GM12878 (cell line): ENCODE measurements at regions not wholly inside any gene's neighbourhood (a gene's known extent, or its start where the extent isn't known, plus 50 kb on each side); places are given as distances from the start of the nearest gene placed in this dataset.

ENCODE experiments used
- ATAC-seq: fragments of 200-7000 bp; cut with Tn5 transposase; 3 replicates; pipeline ENCODE4 v1.9.1; 2020; ENCODE audit warnings: mild to moderate bottlenecking, moderate library complexity
- BruUV-seq: library from RNA; stranded (reverse); fragments of 400-500 nt; replicated peaks from 2 replicates; lab custom pipeline; 2021; lab: Mats Ljungman, UMichigan
- CTCF ChIA-PET: fragments of 300-600 bp; sonication (Branson Sonifier 250); formaldehyde crosslinking; extraction: SDS; loops from one replicate; lab custom pipeline; 2021; ENCODE audit warnings: inconsistent platforms; lab: Yijun Ruan, JAX
- POLR2A ChIA-PET: fragments of 350-600 bp; formaldehyde crosslinking; extraction: SDS; loops from one replicate; lab custom pipeline; 2021; ENCODE audit warnings: inconsistent platforms; lab: Charles Lee
- RAD21 ChIA-PET: fragments of 300-600 bp; sonication (Branson Sonifier 250); formaldehyde crosslinking; loops from one replicate; lab custom pipeline; 2023; ENCODE audit warnings: antibody characterized with exemption; ENCODE audit not compliant: unreplicated experiment; lab: Charles Lee
- SMC1A ChIA-PET: fragments of 300-600 bp; sonication (Branson Sonifier 250); formaldehyde crosslinking; loops from one replicate; lab custom pipeline; 2023; ENCODE audit not compliant: unreplicated experiment, uncharacterized antibody; lab: Charles Lee
- DNase-seq: peaks from one replicate; pipeline ENCODE4 v3.0.0-alpha.2; 2011; ENCODE audit warnings: low read depth, low spot score
- FAIRE-seq: peaks from 3 replicates; lab custom pipeline; 2011; peaks lifted over from hg19 to GRCh38; lab: Jason Lieb, UNC
- H2AFZ ChIP-seq: 2 replicates; pipeline ENCODE4 v1.6.0; 2011; ENCODE audit warnings: low read depth, low read length, control low read depth; ENCODE audit not compliant: control insufficient read depth
- H3K27ac ChIP-seq: 2 replicates; pipeline ENCODE4 v1.5.1; 2011; ENCODE audit warnings: control low read depth; ENCODE audit not compliant: control insufficient read depth, insufficient read depth
- H3K27me3 ChIP-seq, 2 experiments: replicated peaks in 1 of 2; 2 replicates each; pipeline versions ENCODE4 v1.6.0 to v1.6.1; 2011; ENCODE audit warnings: low read length in 1 of 2; ENCODE audit not compliant: control insufficient read depth in 2 of 2, insufficient read depth in 2 of 2
- H3K36me3 ChIP-seq, 2 experiments: 2 replicates each; pipeline ENCODE4 v1.5.1; 2011; ENCODE audit warnings: low read length in 1 of 2; ENCODE audit not compliant: control insufficient read depth in 2 of 2, insufficient read depth in 2 of 2
- H3K4me1 ChIP-seq: 2 replicates; pipeline ENCODE4 v1.6.1; 2011; ENCODE audit warnings: mild to moderate bottlenecking, low read length, moderate library complexity, mixed read lengths; ENCODE audit not compliant: control insufficient read depth, insufficient read depth
- H3K4me2 ChIP-seq: 2 replicates; pipeline ENCODE4 v1.6.0; 2011; ENCODE audit warnings: control low read depth; ENCODE audit not compliant: control insufficient read depth, insufficient read depth
- H3K4me3 ChIP-seq: fragments of 200-600 bp; sonication (generic); 2 replicates; pipeline ENCODE4 v1.5.1; 2016
- H3K79me2 ChIP-seq: 2 replicates; pipeline ENCODE4 v1.6.0; 2011; ENCODE audit warnings: low read length; ENCODE audit not compliant: control insufficient read depth, insufficient read depth
- H3K9ac ChIP-seq: 2 replicates; pipeline ENCODE4 v1.8.0; 2011; ENCODE audit warnings: low read length, control low read depth, mixed read lengths; ENCODE audit not compliant: control insufficient read depth, insufficient read depth
- H3K9me3 ChIP-seq: replicated peaks from 3 replicates; pipeline ENCODE4 v1.5.1; 2011; ENCODE audit warnings: mild to moderate bottlenecking, low read length; ENCODE audit not compliant: control insufficient read depth, insufficient read depth
- H4K20me1 ChIP-seq: 2 replicates; pipeline ENCODE4 v1.6.0; 2011; ENCODE audit not compliant: control insufficient read depth, insufficient read depth
- BRCA1 ChIP-seq: IDR thresholded peaks from 2 replicates; pipeline ENCODE4 v1.6.1; 2011; ENCODE audit warnings: low read depth, low read length, improper control_type of control experiment
- EP300 ChIP-seq, 2 experiments: fragments of 150-350 bp in 1 of 2; IDR thresholded peaks; 2 replicates each; pipeline ENCODE4 v1.6.1; 2011 to 2012; ENCODE audit warnings: low read depth in 2 of 2, low read length in 2 of 2, borderline replicate concordance in 1 of 2, improper control_type of control experiment in 1 of 2, inconsistent platforms in 1 of 2; ENCODE audit not compliant: control insufficient read depth in 1 of 2
- GABPA ChIP-seq: IDR thresholded peaks from 2 replicates; pipeline ENCODE4 v1.6.1; 2014; ENCODE audit warnings: antibody characterized with exemption, low read depth, mild to moderate bottlenecking, inconsistent platforms
- NRF1 ChIP-seq: conservative IDR thresholded peaks from 2 replicates; pipeline ENCODE4 v1.6.1; 2011; ENCODE audit warnings: mild to moderate bottlenecking, low read depth, low read length, improper control_type of control experiment
- RAD51 ChIP-seq: fragments of 450-650 bp; IDR thresholded peaks from 2 replicates; pipeline ENCODE4 v1.6.1; 2016; ENCODE audit warnings: moderate library complexity, mild to moderate bottlenecking, inconsistent platforms
- STAT3 ChIP-seq: IDR thresholded peaks from 2 replicates; pipeline ENCODE4 v1.6.1; 2011; ENCODE audit warnings: low read depth, low read length, improper control_type of control experiment
- TCF12 ChIP-seq: IDR thresholded peaks from 2 replicates; pipeline ENCODE4 v1.6.1; 2011; ENCODE audit warnings: low read depth, mild to moderate bottlenecking, low read length
- ZNF24 ChIP-seq: fragments of 450-650 bp; IDR thresholded peaks from 2 replicates; pipeline ENCODE4 v1.6.1; 2017; ENCODE audit warnings: antibody characterized with exemption, mild to moderate bottlenecking
- ZZZ3 ChIP-seq: IDR thresholded peaks from 2 replicates; pipeline ENCODE4 v1.6.1; 2011; ENCODE audit warnings: low read depth; ENCODE audit not compliant: control insufficient read depth, insufficient read length
- WGBS: methylation state at CpG from one replicate; pipeline ENCODE4 v1.1.6; 2016; ENCODE audit warnings: low lambda C conversion rate; ENCODE audit not compliant: insufficient replicate concordance, insufficient coverage; ENCODE audit errors: missing lambda C conversion rate; 5-methylcytosine and 5-hydroxymethylcytosine counted together
- in situ Hi-C: fragments of 300-500 bp; cut with MboI; formaldehyde crosslinking; loops from 9 replicates; pipeline ENCODE4 v1.14.3; 2018; ENCODE audit warnings: mixed read lengths
- intact Hi-C: fragments of 100-400 bp; cut with micrococcal nuclease; formaldehyde crosslinking; loops from one replicate; pipeline ENCODE4 v1.14.2; 2022; ENCODE audit not compliant: unreplicated experiment
- TF ChIP-seq, protein P1 (sequence below): IDR thresholded peaks from 2 replicates; pipeline ENCODE4 v1.6.1; 2012; ENCODE audit warnings: low read depth, low read length, improper control_type of control experiment
- TF ChIP-seq, protein P2 (sequence below): IDR thresholded peaks from 2 replicates; pipeline ENCODE4 v1.6.1; 2012; ENCODE audit warnings: low read length, inconsistent platforms
- TF ChIP-seq, protein P3 (sequence below): fragments of 450-650 bp; formaldehyde crosslinking; IDR thresholded peaks from 2 replicates; pipeline ENCODE4 v1.4.0; 2022; ENCODE audit warnings: mild to moderate bottlenecking, moderate library complexity

DNA sequence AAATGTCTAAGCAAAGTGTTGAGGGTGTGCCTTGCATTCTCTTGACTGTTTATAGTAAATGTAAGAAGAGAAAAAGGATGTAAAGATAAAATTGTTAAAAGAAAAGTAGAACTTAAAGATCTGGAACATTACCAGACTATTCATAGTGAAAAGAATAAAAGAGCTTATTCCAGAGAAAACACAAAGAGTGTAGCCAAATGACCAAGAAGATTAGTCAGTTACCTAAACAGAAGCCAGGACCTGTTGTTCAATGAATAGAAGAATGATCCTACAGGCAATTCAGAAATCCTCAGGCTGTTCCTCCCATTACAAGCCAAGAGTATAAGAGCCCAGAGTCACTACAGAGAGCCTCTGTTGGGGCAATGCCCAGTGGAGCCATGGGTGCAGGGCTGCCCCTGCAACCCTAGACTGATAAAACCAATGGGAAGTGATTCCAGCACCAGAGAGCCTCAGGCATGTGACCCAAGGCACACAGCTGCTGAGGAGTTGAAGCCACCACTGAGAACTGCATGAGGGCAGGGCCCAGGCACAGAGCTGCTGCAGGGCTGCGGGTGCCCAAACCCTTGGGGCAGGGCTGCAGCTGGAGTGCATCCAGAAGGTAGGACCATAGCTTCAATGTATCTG lies 91.1 kb upstream of the SLC38A4 start:
- H3K9me3 ChIP-seq: no peaks in the 10 kb centered on the region
- TF ChIP-seq ZZZ3: no peak
- TF ChIP-seq, protein P1, sequence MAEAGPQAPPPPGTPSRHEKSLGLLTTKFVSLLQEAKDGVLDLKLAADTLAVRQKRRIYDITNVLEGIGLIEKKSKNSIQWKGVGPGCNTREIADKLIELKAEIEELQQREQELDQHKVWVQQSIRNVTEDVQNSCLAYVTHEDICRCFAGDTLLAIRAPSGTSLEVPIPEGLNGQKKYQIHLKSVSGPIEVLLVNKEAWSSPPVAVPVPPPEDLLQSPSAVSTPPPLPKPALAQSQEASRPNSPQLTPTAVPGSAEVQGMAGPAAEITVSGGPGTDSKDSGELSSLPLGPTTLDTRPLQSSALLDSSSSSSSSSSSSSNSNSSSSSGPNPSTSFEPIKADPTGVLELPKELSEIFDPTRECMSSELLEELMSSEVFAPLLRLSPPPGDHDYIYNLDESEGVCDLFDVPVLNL: no peak
- TF ChIP-seq, all 136 proteins: peak for 0
- SMC1A ChIA-PET: no interaction called here
- Histone ChIP-seq H3K79me2 (no peaks in the 10 kb centered on the region), H3K27me3 (no peaks in the 10 kb centered on the region), H2AFZ (no peak overlapping the region), H3K4me3 (no peak overlapping the region), H3K36me3 (no peaks in the 10 kb centered on the region), H3K4me2 (no peak overlapping the region), H3K9ac (no peak overlapping the region), H4K20me1 (no peaks in the 10 kb centered on the region), H3K4me1 (no peaks in the 10 kb centered on the region), H3K27ac (no peak overlapping the region)
- no peak for DNase-seq
- WGBS: 40% methylated on average over 1 of the region's 1 CpG
- POLR2A ChIA-PET: no interaction called here
- intact Hi-C loops (no loop called here), in situ Hi-C loops (no loop called here)
- BruUV-seq: no TSS peak
- CTCF ChIA-PET: no interaction called here
- FAIRE-seq: no peak
- RAD21 ChIA-PET: no interaction called here
- no peak for ATAC-seq

DNA sequence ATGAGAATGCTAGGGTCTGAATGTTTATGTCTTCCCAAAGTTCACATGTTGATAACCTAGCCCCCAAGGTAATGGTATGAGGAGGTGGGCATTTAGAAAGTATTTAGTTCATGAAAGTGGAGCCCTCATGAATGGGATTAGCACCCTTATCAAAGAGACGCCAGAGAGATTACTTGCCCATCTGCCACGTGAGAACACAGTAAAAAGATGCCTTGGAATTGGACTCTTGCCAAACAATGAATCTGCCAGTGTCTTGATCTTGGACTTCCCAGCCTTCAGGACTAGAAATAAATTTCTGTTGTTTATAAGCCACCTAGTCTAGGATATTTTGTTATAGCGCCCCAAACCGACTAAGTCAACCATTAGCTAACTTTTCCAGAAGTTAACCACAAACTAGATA lies 92.0 kb upstream of the SLC38A4 start:
- no peaks in the 10 kb centered on the region for H3K79me2 ChIP-seq
- no peak overlapping the region for H3K9ac ChIP-seq
- H2AFZ ChIP-seq: no peak overlapping the region
- no peaks in the 10 kb centered on the region for H3K27me3 ChIP-seq
- TF ChIP-seq TCF12: no peak
- no peak for TF ChIP-seq NRF1
- TF ChIP-seq RAD51: no peak
- TF ChIP-seq, protein P2, sequence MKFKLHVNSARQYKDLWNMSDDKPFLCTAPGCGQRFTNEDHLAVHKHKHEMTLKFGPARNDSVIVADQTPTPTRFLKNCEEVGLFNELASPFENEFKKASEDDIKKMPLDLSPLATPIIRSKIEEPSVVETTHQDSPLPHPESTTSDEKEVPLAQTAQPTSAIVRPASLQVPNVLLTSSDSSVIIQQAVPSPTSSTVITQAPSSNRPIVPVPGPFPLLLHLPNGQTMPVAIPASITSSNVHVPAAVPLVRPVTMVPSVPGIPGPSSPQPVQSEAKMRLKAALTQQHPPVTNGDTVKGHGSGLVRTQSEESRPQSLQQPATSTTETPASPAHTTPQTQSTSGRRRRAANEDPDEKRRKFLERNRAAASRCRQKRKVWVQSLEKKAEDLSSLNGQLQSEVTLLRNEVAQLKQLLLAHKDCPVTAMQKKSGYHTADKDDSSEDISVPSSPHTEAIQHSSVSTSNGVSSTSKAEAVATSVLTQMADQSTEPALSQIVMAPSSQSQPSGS: no peak
- no peak for TF ChIP-seq GABPA
- no peak for TF ChIP-seq BRCA1
- no peak for TF ChIP-seq ZNF24
- no peak for TF ChIP-seq EP300 (IDR thresholded peaks at IDR 0.05; ENCODE audit: borderline replicate concordance in 1 of 2, control insufficient read depth in 1 of 2, low read depth in 2 of 2, low read length in 2 of 2)
- TF ChIP-seq, protein P3, sequence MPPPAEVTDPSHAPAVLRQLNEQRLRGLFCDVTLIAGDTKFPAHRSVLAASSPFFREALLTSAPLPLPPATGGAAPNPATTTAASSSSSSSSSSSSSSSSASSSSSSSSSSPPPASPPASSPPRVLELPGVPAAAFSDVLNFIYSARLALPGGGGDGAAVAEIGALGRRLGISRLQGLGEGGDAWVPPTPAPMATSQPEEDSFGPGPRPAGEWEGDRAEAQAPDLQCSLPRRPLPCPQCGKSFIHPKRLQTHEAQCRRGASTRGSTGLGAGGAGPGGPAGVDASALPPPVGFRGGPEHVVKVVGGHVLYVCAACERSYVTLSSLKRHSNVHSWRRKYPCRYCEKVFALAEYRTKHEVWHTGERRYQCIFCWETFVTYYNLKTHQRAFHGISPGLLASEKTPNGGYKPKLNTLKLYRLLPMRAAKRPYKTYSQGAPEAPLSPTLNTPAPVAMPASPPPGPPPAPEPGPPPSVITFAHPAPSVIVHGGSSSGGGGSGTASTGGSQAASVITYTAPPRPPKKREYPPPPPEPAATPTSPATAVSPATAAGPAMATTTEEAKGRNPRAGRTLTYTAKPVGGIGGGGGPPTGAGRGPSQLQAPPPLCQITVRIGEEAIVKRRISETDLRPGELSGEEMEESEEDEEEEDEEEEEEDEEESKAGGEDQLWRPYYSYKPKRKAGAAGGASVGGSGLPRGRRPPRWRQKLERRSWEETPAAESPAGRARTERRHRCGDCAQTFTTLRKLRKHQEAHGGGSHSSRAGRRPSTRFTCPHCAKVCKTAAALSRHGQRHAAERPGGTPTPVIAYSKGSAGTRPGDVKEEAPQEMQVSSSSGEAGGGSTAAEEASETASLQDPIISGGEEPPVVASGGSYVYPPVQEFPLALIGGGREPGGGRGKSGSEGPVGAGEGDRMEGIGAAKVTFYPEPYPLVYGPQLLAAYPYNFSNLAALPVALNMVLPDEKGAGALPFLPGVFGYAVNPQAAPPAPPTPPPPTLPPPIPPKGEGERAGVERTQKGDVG: no peak
- no peak for TF ChIP-seq STAT3
- TF ChIP-seq, all 136 proteins: peak for 0
- H3K4me1 ChIP-seq: no peaks in the 10 kb centered on the region
- ChIA-PET RAD21 (no interaction called here), POLR2A (no interaction called here), CTCF (no interaction called here), SMC1A (no interaction called here)
- H3K9me3 ChIP-seq: no peaks in the 10 kb centered on the region
- H3K36me3 ChIP-seq: no peaks in the 10 kb centered on the region
- in situ Hi-C loops (no loop called here), intact Hi-C loops (no loop called here)
- no TSS peak for BruUV-seq
- DNase-seq (no peak), ATAC-seq (no peak), FAIRE-seq (no peak)
- H3K4me2 ChIP-seq: no peak overlapping the region
- H4K20me1 ChIP-seq: no peaks in the 10 kb centered on the region
- H3K4me3 ChIP-seq: no peak overlapping the region
- 16% methylated on average over 4 of the region's 4 CpGs for WGBS
- H3K27ac ChIP-seq: no peak overlapping the region
